GM21526 (cell line): ENCODE measurements at regions not wholly inside any gene's neighbourhood (a gene's known extent, or its start where the extent isn't known, plus 50 kb on each side); places are given as distances from the start of the nearest gene placed in this dataset.
"Not testable (repeated sequence)": the region's sequence is repeated elsewhere in the genome, so short reads cannot be mapped to it uniquely, and the experiment has no call there.

Experiments used
- ATAC-seq: cut with Tn5 transposase; IDR thresholded peaks from one replicate; pipeline ENCODE4 v1.9.1; 2021; ENCODE audit warnings: moderate library complexity; ENCODE audit not compliant: unreplicated experiment, low FRiP score

DNA sequence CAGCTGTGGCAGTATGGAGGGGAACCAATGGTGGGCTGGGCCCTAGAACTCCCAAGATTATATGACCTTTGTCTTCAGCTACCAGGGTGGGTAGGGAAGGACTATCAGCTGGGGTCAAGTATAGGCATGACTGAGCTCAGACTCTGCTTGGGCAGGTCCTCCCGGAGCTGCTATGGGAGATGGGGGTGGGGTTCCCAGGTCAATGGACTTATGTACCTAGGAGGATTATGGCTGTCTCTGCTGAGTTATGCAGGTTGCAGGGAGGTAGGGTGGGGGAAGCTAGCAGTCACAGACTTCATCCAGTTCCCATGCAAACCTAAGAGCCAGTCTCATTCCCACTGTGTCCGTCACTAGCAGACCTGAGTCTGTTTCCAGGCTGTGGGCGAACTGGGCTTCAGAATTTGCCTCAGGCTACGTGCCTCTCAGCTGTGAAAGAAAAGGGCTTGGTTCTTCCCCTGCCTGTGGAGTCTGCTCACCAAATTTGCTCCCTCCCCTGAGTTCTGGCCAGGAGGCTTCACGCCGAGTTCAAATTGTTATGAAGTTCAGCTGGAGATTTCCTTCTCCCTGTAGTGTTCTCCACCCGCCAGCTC, 985.8 kb upstream of the NRXN1 start:
- ATAC-seq: no peak

DNA sequence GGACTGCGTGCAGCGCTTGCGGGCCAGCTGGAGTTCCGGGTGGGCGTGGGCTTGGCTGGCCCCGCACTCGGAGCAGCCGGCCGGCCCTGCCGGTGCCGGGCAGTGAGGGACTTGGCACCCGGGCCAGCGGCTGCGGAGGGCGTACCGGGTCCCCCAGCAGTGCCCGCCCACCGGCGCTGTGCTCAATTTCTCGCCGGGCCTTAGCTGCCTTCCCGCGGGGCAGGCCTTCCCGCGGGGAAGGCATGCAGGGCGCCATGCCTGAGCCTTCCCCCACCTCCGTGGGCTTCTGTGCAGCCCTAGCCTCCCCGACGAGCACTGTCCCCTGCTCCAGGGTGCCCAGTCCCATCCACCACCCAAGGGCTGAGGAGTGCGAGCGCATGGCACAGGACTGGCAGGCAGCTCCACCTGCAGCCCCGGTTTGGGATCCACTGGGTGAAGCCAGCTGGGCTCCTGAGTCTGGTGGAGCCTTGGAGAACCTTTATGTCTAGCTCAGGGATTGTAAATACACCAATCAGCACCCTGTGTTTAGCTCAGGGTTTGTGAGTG, 975.0 kb upstream of the NRXN1 start:
- ATAC-seq: not testable (repeated sequence)

DNA sequence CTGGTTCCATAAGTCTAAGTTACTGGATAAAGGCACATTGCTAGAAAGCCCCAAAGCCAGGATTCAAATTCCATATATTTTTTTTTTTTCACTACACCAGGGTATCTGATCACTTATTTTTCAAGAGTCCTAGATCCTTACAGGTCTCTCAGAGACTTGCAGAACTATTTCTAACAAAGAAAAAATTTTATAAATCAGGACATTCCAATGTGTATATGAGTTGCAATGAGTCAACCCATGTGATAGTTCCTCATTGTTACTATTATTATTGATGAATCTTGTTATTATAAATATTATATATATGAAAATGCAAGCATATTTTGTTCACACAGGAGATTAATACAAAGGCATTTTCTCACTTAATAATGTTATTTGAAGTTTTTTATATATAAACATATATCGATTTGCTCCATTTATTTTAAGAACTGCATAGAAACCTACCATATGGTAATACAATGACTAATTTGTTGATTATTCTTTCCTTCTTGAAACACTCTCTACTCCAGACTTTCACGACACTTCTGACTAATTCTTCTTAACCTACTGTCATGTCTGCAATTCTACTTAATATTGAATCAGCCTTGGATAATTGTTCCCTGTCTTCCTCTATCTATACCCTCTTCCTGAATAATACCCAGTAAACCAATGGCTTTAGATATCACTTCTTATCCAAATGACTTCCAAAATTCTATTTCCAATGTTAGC, 968.4 kb upstream of the NRXN1 start:
- no peak for ATAC-seq

DNA sequence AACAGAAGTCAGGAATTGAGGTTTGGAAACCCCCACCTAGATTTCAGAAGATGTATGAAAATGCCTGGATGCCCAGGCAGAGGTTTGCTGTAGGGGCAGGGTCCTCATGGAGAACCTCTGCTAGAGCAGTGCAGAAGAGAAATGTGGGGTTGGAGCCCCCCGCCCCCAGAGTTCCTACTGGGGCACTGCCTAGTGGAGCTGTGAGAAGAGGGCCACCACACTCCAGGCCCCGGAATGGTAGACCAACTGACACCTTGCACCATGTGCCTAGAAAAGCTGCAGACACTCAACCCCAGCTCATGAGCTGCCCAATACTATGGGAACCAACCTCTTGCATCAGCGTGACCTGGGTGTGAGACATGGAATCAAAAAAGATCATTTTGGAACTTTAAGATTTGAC, 967.0 kb upstream of the NRXN1 start:
- ATAC-seq: no peak

DNA sequence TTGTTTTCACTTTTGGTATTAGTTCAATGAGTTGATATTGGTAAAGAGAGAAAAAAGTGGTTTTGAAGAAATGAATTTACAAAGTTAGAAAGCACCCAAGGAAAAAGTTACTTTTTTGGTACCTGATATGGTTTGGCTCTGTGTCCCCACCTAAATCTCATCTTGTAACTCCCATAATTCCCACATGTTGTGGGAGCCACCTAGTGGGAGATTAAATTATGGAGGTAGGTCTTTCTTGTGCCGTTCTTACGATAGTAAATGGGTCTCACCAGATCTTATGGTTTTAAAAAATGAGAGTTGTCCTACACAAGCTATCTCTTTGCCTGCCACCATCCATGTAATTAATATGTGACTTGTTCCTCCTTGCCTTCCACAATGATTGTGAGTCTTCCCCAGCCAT, 965.6 kb upstream of the NRXN1 start:
- ATAC-seq: no peak

DNA sequence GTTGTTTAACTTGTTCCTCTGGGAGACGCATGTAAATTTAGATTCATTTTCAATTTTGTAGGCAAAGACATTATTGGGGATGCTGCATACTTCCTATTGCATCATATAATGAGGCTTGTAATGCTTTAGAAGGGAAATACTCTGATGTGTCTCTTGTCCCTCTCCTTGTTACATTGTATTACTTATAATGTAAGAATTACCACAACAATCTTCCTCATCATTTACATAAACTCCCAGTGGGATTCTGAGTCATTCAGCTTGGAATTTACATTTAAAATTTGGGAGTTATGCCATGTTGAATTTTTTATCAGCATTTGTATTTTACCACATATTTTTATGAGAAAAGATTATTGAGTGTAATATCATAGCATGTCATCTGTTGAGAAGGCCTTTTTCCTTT, 963.4 kb upstream of the NRXN1 start:
- ATAC-seq: no peak

DNA sequence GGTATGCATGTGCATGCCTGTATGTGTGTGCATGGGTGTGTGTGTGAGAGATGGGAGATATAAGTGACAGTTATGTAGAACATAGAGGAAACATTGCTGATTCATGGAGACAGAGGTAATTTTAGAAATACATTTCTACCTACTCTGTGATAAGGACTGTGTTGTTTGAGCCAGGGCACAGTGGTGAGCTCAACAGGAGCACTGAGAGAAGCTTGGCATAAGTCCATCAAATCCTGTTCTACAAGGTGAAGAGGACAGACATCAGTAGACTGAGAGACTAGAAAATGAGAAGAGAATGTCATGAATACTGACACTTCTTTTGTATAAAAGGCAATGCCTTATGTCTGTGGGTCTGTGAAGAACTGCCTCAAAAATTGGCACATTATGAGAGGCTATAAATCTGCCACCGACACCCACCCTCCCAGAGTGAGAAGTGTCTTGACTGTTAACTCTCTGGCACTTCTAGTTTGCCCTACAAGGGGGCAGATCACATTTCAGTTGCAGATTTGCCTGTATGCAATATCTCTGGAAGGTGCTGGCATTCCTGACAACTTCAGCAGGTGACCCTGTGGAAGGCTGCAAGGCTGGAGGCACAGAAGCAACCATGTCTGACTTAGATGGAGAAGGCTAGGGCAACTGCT, 962.3 kb upstream of the NRXN1 start:
- ATAC-seq: no peak

DNA sequence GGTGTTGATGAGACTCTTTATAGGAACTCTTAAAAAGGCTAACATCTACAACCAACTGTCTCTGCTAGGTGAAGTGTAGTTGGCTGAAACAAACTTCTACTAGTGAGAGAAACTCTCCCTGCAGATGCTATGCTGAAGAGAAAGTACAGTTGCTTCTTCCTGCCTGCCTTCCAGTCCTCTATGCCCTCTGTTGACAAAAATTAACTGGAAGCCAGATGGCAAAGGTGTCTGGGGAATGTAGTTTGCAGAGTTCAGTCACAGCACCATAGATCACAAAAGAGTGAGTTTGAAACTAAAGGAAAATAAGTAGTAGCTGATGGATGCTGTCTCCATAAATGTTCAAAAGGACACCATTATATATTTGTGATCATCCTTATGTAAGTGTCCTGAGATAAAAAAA, 958.8 kb upstream of the NRXN1 start:
- ATAC-seq: no peak

DNA sequence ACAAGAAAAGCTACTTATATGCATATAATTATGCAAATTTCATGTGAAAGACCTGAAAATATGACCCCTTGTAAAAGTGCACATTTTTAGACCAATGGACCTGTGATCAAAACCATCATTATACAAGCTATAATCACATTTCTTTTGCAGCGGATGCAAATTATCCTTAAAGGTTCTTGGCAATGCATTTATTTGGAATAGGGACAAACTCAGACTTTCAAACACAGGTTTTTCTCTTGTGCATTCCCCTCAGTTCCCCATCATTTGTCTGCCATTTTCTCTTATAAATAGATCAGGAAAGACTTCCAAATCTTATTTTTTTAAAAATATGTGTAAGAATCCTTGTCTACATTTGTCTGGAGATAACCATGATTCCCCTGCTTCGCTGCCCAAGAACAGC, 954.2 kb upstream of the NRXN1 start:
- no peak for ATAC-seq

DNA sequence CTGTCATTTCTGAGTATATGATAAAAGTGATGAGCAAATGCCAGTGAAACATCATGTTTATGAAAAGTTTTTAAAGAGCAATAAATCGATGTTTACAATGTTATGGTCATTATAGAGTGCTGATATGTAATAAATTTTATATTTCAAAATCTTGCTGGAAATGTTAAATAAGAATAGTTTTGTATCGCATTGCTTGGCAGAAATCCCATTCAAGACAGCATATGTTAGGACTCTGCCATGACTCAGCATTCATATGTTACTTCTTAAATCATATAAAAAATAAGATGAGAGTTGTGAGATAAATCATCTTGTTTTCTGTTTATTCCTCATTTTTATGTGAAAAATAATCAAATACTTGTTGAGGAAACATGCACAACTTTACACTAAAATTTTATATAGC, 949.9 kb upstream of the NRXN1 start:
- ATAC-seq: no peak

DNA sequence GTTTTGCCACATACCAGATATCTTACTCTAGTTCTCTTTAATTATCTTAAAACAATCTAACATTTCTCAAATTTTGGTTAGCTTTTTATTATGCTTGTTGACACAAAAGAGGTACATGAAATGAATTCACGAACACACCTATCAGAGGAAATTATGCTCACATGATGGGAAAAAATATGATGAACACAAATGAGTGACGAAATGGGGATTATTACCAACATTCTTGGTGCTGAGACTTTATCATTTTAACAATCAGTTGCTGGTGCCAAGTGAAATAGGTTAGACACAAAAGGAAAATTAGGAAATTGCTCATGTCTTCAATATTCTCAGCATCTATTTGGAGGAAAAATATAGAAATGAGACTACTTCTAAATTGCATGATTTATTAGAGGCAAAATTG, 944.7 kb upstream of the NRXN1 start:
- no peak for ATAC-seq

DNA sequence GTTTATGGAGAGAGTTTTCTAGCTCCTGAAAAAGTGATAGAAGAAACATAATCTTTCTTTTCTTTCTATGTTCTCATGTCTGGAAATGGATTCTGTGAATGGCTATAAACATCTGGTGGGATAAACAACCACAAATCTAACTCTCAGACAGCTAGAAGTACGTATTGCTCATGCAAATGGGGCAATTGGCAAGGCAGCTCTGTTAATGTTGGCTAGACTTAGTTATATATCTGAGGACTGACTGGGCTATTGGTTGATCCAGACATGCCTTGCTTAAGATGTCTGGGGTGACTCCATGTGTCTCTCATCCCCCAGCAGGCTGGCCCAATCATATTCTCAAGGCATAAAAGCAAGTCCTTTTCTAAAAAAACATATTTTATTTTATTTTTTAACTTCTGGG, 939.2 kb upstream of the NRXN1 start:
- no peak for ATAC-seq

DNA sequence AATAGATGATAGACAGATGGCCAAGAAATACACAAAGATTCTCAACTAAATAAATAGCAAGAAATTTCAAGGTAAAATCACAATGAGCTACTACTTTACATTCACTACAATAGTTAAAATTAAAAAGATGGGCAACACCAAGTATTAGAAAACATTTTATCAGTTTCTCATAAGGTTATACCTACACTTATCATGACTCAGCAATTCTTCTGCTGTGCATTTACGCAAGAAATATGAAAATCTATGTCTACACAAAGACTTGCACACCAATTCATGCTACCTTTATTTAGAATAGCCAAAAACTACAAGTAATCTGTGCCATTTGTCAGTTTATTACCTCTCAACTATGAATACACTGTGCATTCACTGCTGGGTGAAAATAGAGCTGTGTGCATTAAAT, 937.4 kb upstream of the NRXN1 start:
- ATAC-seq: no peak

DNA sequence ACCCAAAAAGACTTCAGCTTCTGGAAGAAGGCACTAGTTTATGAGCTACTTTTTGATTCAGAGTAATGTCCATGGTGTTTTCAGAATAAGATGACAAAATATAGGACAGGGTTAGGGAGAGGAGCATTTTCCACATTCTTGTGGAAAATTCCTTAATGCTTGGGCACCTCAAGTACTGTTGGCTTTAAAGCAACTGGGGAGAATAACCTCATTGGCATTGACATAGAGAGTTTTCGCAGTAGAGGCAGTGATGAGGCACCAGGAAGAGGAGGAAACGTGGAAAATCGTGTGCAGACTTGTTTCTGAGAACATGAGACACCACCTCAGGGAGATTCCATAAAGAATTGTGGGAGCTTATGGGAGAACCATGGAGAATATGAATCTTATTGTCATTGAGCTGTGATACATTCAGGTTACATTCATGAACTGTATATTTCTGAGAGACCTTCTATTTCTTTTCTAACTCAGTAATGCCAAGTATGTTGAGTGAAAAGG, 929.0 kb upstream of the NRXN1 start:
- ATAC-seq: no peak

DNA sequence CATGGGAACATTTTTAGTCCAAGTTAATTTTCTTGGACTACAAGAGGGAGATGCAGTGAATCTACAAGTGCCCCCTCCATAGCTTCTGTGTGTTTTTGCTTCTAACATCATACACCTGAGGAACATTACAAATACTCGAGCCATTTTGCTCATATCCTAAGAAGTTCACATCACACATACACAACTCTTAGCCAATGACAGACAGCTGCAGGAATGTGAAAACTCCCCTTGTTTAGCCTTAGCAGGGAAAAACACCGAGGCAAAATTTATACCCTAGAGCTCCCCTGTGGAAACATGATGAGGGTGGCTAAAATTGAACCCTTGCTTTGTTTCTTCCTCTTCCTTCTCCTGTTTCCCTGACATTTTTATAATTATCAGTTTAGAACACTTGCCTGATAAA, 928.3 kb upstream of the NRXN1 start:
- ATAC-seq: no peak

DNA sequence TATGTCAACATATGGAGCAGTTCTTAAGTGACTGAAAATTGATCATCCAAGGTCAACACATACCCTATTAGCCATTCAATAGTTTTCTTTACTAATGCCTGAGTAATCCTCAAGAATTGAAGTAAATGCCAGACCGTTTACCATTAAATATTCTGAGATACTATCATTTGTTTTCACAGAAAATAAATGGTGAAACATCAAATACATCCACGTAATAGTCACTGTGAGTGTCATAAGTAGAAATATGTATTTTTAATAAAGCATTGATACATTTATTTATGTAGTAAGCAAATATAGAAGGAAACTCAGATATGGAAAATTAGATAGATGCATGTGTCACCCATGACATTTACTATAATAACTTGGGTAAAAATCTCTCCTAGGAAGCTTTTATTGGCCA, 927.8 kb upstream of the NRXN1 start:
- no peak for ATAC-seq

DNA sequence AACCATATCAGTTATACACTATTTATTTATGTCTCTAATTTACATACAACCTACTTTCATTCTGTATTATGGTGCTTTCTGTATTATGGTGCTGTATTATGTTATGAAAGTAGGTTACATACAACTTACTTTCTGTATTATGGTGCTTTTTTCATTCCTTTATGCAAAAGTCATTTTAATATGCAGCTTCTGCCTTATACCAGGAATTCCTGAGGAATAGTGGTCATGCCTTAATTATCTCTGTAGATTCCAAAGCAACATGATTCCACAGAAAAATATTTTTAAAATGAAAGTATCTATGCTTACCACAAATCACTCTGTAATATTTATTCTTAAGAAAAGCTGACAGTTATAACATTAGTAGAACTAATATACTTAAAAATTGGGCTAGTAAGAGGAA, 922.0 kb upstream of the NRXN1 start:
- ATAC-seq: no peak

DNA sequence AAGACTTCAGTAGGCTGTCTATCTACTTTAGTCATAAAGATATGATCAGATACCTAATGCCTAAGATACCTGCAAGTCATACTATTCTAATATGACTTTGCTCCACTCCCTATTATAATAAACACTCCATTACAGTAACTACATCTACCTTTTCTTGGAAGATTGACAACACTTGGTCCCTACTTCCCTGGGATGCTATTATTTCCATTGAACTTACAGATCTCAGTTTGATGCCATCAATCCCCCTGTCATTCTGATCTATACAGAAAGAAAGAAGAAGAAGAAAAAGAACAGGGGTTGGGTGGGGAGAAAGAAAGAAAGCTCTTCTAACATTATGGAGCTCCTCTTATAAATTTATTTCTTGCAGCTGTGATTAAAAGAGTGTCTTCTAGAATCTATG, 889.1 kb upstream of the NRXN1 start:
- no peak for ATAC-seq

DNA sequence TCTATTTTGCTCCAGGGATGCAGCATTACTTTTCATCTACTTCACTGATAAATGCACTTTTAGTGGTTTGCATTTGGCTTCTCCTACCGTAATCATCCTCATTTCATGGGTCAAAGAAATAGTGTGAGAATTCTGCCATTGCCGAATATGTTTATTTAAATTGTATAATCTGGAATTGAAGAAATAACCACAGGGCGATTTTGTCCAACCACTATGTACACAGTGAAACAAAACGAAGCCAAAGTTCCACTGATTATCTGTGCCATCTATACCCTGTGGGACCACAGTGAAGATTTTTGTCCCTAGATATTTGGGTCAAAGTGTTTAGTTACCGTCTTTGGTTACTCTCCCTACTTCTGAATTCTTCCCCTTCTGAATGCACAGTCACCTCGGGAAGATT, 888.6 kb upstream of the NRXN1 start:
- no peak for ATAC-seq

DNA sequence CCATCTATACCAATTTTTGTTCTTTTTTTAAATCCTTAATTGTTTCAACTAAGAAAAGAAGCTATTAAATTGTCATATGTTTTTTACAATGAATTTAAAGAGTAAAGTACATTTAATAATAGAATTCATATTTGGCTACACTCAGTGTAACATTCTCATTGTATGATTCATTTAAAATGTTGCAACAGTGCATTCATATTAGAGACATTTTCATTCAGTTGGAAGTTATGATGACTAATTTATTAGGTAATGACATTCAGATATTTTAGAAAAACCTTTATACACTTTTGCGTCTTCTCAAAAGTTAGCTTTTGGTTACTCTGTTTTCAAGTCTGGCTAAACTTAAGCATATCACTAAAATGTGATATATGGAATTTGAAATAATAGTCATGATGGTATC, 887.5 kb upstream of the NRXN1 start:
- ATAC-seq: no peak

DNA sequence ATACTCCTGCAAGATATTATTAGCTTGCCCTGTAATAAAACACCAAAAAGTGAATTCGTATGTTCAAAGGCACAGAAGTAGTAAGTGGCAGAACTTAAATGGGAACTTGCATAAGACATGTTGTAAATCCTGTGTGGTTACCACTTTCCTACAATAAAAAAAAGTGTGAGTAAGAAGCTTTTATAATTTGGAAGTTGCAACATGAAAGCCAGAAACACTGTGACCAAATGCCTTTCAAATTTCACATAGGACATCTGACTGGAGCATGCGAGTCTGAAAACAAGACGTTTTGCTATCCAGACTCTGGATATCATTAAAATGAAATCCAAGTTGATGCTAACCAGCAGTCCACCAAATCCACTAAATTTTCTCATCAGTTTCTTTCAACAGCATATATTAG, 886.2 kb upstream of the NRXN1 start:
- no peak for ATAC-seq

DNA sequence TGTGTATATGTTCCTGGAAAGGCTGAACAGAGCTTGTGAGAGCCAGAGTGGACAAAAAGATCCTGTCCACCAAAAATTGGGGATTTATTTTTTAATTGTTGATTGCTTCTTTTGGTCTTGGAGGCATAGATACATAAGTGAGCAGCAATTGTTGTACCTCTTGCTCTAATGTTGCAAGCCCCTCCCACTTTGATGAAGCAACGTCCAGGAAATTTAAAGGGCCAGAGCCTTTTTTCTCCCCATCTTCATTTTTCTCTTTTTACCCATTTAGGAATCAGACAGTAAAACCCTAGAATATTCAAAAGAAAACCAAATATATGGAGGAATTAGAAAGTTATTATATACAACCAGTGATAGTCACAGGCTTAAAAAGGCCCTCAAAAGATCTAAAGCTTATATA, 871.8 kb upstream of the NRXN1 start:
- ATAC-seq: no peak
